ENCODE measurements at regions not wholly inside any gene's neighbourhood (a gene's known extent, or its start where the extent isn't known, plus 50 kb on each side); places are given as distances from the start of the nearest gene placed in this dataset.

DNA sequence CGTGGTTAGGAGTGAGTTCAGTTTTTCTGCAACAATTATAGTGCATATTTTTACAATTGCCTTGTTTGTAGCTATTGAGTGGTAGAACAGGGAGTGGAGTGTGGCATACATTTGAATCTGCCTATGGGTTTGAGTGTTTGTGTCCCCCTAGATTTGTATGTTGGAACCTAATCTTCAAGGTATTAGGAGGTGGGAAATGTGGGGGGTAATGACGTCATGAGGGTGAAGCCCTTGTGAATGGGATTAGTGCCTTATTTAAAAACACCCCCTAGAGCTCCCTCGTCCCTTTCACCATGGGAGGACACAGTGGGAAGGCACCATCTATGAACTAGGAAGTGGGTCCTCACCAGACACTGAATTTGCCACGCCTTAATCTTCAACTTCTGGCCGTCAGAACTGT is 819.6 kb downstream of the NLGN4X start:
- intact Hi-C loops (cut with micrococcal nuclease), result no loop called here
- Histone ChIP-seq H3F3A (ENCODE audit: low read length, unreplicated experiment) (no peaks in the 10 kb centered on the region), H3K27ac (ENCODE audit: low read length) (no peak overlapping the region), H3K9ac (ENCODE audit: low read length) (no peak overlapping the region), H3K9me2 (replicated peaks; ENCODE audit: low read length) (no peaks in the 10 kb centered on the region), H3K36me3 (ENCODE audit: low read depth, low read length) (no peaks in the 10 kb centered on the region), H3K9me3 (ENCODE audit: low read length) (no peaks in the 10 kb centered on the region), H3K4me1 (ENCODE audit: insufficient read depth, low read length) (no peaks in the 10 kb centered on the region), H3K27me3 (ENCODE audit: low read length) (no peaks in the 10 kb centered on the region), H2AFZ (ENCODE audit: low read length) (no peak overlapping the region), H3K4me2 (ENCODE audit: low read length) (no peak overlapping the region), H3K79me2 (ENCODE audit: low read length) (no peaks in the 10 kb centered on the region), H4K20me1 (ENCODE audit: low read length) (no peaks in the 10 kb centered on the region), H3K4me3 (ENCODE audit: low read length) (no peak overlapping the region)
- POLR2A ChIA-PET (ENCODE audit: unreplicated experiment), result no interaction called here
- ATAC-seq (no peak), DNase-seq (no peak)
- CTCF ChIA-PET, result no interaction called here
- TF ChIP-seq, protein P1, sequence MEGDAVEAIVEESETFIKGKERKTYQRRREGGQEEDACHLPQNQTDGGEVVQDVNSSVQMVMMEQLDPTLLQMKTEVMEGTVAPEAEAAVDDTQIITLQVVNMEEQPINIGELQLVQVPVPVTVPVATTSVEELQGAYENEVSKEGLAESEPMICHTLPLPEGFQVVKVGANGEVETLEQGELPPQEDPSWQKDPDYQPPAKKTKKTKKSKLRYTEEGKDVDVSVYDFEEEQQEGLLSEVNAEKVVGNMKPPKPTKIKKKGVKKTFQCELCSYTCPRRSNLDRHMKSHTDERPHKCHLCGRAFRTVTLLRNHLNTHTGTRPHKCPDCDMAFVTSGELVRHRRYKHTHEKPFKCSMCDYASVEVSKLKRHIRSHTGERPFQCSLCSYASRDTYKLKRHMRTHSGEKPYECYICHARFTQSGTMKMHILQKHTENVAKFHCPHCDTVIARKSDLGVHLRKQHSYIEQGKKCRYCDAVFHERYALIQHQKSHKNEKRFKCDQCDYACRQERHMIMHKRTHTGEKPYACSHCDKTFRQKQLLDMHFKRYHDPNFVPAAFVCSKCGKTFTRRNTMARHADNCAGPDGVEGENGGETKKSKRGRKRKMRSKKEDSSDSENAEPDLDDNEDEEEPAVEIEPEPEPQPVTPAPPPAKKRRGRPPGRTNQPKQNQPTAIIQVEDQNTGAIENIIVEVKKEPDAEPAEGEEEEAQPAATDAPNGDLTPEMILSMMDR (conservative IDR thresholded peaks at IDR 0.05; ENCODE audit: low read depth, low read length), result no peak
- TF ChIP-seq EZH2phosphoT487 (IDR thresholded peaks at IDR 0.05; ENCODE audit: borderline replicate concordance, low read length) (no peak), EZH2 (IDR thresholded peaks at IDR 0.05; ENCODE audit: low read length, unreplicated experiment) (no peak)
- no TSS peak for BruUV-seq (replicated peaks)

DNA sequence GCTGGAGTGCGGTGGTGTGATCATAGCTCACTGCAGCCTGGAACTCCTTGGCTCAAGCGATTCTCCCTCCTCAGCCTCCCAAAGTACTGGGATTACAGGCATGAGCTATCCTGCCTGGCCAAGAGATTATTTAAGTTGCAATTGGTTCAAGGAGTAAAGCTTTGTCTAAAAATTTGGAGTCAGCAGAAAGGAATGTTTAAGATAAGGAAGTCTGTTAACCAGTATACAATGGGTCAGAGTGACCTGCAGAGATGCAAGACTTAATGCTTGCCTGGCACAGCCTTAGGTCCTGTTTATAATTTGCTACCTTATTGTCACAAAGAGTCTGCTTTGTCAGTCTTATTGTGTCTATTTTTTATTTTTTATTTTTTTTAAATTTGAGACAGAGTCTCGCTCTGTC is 826.2 kb downstream of the NLGN4X start:
- Histone ChIP-seq H3K9me2 (replicated peaks; ENCODE audit: low read length) (no peaks in the 10 kb centered on the region), H3K79me2 (ENCODE audit: low read length) (no peaks in the 10 kb centered on the region), H2AFZ (ENCODE audit: low read length) (no peak overlapping the region), H3F3A (ENCODE audit: low read length, unreplicated experiment) (no peaks in the 10 kb centered on the region), H3K4me2 (ENCODE audit: low read length) (no peak overlapping the region), H3K36me3 (ENCODE audit: low read depth, low read length) (no peaks in the 10 kb centered on the region), H3K4me1 (ENCODE audit: insufficient read depth, low read length) (no peaks in the 10 kb centered on the region), H4K20me1 (ENCODE audit: low read length) (no peaks in the 10 kb centered on the region), H3K9me3 (ENCODE audit: low read length) (no peaks in the 10 kb centered on the region), H3K4me3 (ENCODE audit: low read length) (no peak overlapping the region), H3K9ac (ENCODE audit: low read length) (no peak overlapping the region), H3K27me3 (ENCODE audit: low read length) (no peaks in the 10 kb centered on the region), H3K27ac (ENCODE audit: low read length) (no peak overlapping the region)
- ChIA-PET POLR2A (ENCODE audit: unreplicated experiment) (no interaction called here), CTCF (no interaction called here)
- intact Hi-C loops (cut with micrococcal nuclease), result no loop called here
- no TSS peak for BruUV-seq (replicated peaks)
- ATAC-seq (no peak), DNase-seq (no peak)
- TF ChIP-seq, protein P1 (conservative IDR thresholded peaks at IDR 0.05; ENCODE audit: low read depth, low read length), result no peak
- TF ChIP-seq EZH2 (IDR thresholded peaks at IDR 0.05; ENCODE audit: low read length, unreplicated experiment) (no peak), EZH2phosphoT487 (IDR thresholded peaks at IDR 0.05; ENCODE audit: borderline replicate concordance, low read length) (no peak)

DNA sequence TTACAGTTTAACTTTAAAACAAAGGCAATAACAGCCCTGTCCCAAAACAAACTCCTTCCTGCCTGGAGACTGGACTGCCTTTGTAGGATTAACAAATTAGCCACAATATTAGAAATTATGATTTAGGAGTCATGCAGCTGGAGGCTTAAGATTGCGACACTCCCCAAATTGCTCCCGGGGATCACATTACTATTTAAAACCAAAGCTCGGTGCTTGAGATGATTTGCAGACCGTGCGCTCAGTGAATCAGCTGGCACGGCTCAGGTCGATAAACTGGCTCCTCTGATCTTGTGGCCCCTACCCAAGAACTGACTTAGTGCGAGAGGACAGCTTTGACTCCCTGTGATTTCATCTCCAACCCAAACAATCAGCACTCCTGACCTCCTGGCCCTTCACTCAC is 829.3 kb downstream of the NLGN4X start:
- ATAC-seq, result no peak
- no peaks in the 10 kb centered on the region for H3F3A ChIP-seq (ENCODE audit: low read length, unreplicated experiment)
- ChIA-PET CTCF (no interaction called here), POLR2A (ENCODE audit: unreplicated experiment) (no interaction called here)
- no peaks in the 10 kb centered on the region for H4K20me1 ChIP-seq (ENCODE audit: low read length)
- no peak overlapping the region for H3K27ac ChIP-seq (ENCODE audit: low read length)
- TF ChIP-seq EZH2phosphoT487 (IDR thresholded peaks at IDR 0.05; ENCODE audit: borderline replicate concordance, low read length) (no peak), EZH2 (IDR thresholded peaks at IDR 0.05; ENCODE audit: low read length, unreplicated experiment) (no peak)
- TF ChIP-seq, protein P1 (conservative IDR thresholded peaks at IDR 0.05; ENCODE audit: low read depth, low read length), result no peak
- no peaks in the 10 kb centered on the region for H3K79me2 ChIP-seq (ENCODE audit: low read length)
- H3K9me3 ChIP-seq (ENCODE audit: low read length), result no peaks in the 10 kb centered on the region
- no peaks in the 10 kb centered on the region for H3K36me3 ChIP-seq (ENCODE audit: low read depth, low read length)
- no peaks in the 10 kb centered on the region for H3K4me1 ChIP-seq (ENCODE audit: insufficient read depth, low read length)
- DNase-seq, result no peak
- no peaks in the 10 kb centered on the region for H3K27me3 ChIP-seq (ENCODE audit: low read length)
- H2AFZ ChIP-seq (ENCODE audit: low read length), result no peak overlapping the region
- no peak overlapping the region for H3K4me3 ChIP-seq (ENCODE audit: low read length)
- no peak overlapping the region for H3K9ac ChIP-seq (ENCODE audit: low read length)
- BruUV-seq (replicated peaks), result no TSS peak
- intact Hi-C loops (cut with micrococcal nuclease), result no loop called here
- H3K9me2 ChIP-seq (replicated peaks; ENCODE audit: low read length), result no peaks in the 10 kb centered on the region
- no peak overlapping the region for H3K4me2 ChIP-seq (ENCODE audit: low read length)
